Ammon's horn (tissue), 1 donor: ENCODE measurements at regions not wholly inside any gene's neighbourhood (a gene's known extent, or its start where the extent isn't known, plus 50 kb on each side); places are given as distances from the start of the nearest gene placed in this dataset.

ENCODE experiments used
- DNase-seq: peaks from one replicate; pipeline ENCODE4 v3.0.0-alpha.2; 2016; ENCODE audit warnings: low spot score

GRCh38 chr18:49658823-49659404 is 97.1 kb downstream of the LIPG start:
- DNase-seq, result no peak

GRCh38 chr18:49656073-49656692 is 94.3 kb downstream of the LIPG start:
- DNase-seq, result no peak

DNA sequence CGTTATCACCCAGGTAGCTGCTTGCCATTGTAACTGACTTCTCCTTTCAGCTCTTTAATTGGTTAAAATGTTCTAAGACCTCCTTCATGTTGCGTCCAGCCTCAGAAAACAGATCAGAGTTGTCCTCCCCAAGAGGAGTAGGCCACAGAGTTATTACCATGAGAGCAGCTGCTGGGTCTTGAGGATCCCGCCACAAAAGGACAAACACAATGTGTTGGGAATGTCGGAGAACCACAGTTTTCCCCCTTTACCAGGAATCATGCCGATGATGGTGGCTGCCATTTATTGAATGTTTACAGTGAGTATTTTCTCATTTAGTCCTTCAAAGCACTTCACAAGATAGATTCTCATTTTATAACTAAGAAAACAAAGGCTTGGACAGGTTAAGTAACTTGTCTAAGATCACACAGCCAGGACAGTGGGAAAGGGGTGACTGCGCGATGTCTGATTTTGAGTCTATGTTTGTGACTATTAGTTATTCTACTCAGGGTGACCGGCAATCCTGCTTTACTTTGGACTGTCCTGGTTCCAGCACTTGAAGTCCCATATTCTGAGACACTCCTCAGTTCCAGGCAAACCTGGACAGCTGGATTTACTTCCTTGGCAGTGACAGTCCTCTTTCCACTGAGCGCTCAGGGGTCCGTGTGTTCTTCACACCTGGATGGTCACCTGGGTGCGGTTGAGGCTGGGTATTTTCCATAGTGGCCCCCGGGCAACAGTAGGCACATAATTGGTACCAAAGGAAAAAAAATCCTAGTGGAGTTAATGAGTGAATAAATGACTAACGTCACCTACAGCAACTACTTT is 93.6 kb downstream of the LIPG start:
- DNase-seq, result no peak

GRCh38 chr18:49654347-49654746 is 92.5 kb downstream of the LIPG start:
- no peak for DNase-seq

- DNase-seq, result no peak
Observed at GRCh38 chr18:49652881-49653724, 91.2 kb downstream of the LIPG start.

GRCh38 chr18:49651033-49651432 is 89.2 kb downstream of the LIPG start:
- no peak for DNase-seq

DNA sequence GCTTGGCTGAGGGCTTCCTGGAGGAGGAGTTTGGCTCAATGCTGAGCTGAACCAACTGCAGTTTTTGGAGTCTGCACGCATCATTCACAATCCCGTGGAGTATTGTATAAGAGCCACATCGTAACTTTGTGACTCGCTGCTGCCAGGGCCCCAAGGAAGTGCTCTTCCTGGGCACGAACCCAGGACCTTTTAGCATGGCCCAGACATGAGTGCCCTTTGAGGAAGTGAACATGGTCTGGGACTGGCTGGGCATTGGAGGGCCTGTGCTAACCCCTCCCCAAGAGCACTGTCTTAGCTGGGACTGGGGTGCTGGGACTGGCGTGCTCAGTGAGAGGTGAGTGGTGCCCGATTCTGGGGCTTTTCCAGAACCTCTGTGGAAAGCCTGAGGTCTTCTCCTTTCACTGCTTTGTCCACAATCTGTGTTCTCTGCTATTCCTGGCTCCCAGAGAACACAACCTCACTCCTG is 88.6 kb downstream of the LIPG start:
- no peak for DNase-seq

- no peak for DNase-seq
Observed at GRCh38 chr18:49648811-49649210, 87.0 kb downstream of the LIPG start.
